Fibroblast of lung (primary cell): ENCODE measurements at regions not wholly inside any gene's neighbourhood (a gene's known extent, or its start where the extent isn't known, plus 50 kb on each side); places are given as distances from the start of the nearest gene placed in this dataset.

Experiments
- DNase-seq, 2 donors: peaks; one replicate each; pipeline versions ENCODE4 v3.0.0 to v3.0.0-alpha.2; 2010; ENCODE audit warnings: low read depth in 2 of 2
- H2AFZ ChIP-seq: 2 replicates; pipeline ENCODE4 v1.5.1; 2012; ENCODE audit warnings: low read length, control low read depth, inconsistent platforms
- H3K27ac ChIP-seq: 2 replicates; pipeline ENCODE4 v1.5.1; 2011; ENCODE audit warnings: low read length, control low read depth; ENCODE audit not compliant: insufficient read depth
- H3K27me3 ChIP-seq: 2 replicates; pipeline ENCODE4 v1.5.1; 2011; ENCODE audit warnings: mild to moderate bottlenecking, low read length; ENCODE audit not compliant: control insufficient read depth, insufficient read depth
- H3K36me3 ChIP-seq: 2 replicates; pipeline ENCODE4 v1.5.1; 2011; ENCODE audit warnings: low read length; ENCODE audit not compliant: control insufficient read depth, insufficient read depth
- H3K4me1 ChIP-seq: 2 replicates; pipeline ENCODE4 v1.5.1; 2011; ENCODE audit warnings: low read length; ENCODE audit not compliant: control insufficient read depth, insufficient read depth; ENCODE audit errors: extremely low read depth
- H3K4me2 ChIP-seq: 2 replicates; pipeline ENCODE4 v1.5.1; 2011; ENCODE audit warnings: low read length, control low read depth; ENCODE audit not compliant: insufficient read depth; ENCODE audit errors: extremely low read depth
- H3K4me3 ChIP-seq, 4 experiments: fragments of 200-600 bp in 1 of 4; sonication (generic) in 1 of 4; replicated peaks in 1 of 4; 2 replicates each; pipeline ENCODE4 v1.5.1; 2011 to 2016; ENCODE audit warnings: low read length in 4 of 4, low read depth in 3 of 4, mild to moderate bottlenecking in 3 of 4, control low read depth in 2 of 4, inconsistent platforms in 1 of 4, mixed read lengths in 1 of 4; ENCODE audit not compliant: insufficient read depth in 1 of 4; ENCODE audit errors: control extremely low read depth in 1 of 4
- H3K79me2 ChIP-seq: 2 replicates; pipeline ENCODE4 v1.5.1; 2012; ENCODE audit warnings: mild to moderate bottlenecking, low read length, inconsistent platforms; ENCODE audit not compliant: control insufficient read depth, insufficient read depth
- H3K9ac ChIP-seq: 2 replicates; pipeline ENCODE4 v1.5.1; 2011; ENCODE audit warnings: mild to moderate bottlenecking, low read length, control low read depth; ENCODE audit not compliant: insufficient read depth
- H3K9me3 ChIP-seq: 2 replicates; pipeline ENCODE4 v1.5.1; 2012; ENCODE audit warnings: low read depth, low read length; ENCODE audit not compliant: control insufficient read depth, insufficient read depth
- H4K20me1 ChIP-seq: 2 replicates; pipeline ENCODE4 v1.5.1; 2011; ENCODE audit warnings: low read length; ENCODE audit not compliant: control insufficient read depth, insufficient read depth; ENCODE audit errors: extremely low read depth
- CTCF ChIP-seq, 2 donors: IDR thresholded peaks in 1 of 2; conservative IDR thresholded peaks in 1 of 2; 1 replicate in 1 of 2; 2 replicates in 1 of 2; pipeline ENCODE4 v1.5.1; 2011 to 2012; ENCODE audit warnings: low read length in 2 of 2, control low read depth in 1 of 2, inconsistent platforms in 1 of 2, low read depth in 1 of 2, mild to moderate bottlenecking in 1 of 2
- EZH2 ChIP-seq: IDR thresholded peaks from 2 replicates; pipeline ENCODE4 v1.5.1; 2012; ENCODE audit warnings: low read length, control low read depth, mild to moderate bottlenecking; ENCODE audit errors: missing control alignments

GRCh38 chr18:24721388-24721787, 261.0 kb downstream of the HRH4 start:
- Histone ChIP-seq H3K4me1 (no peaks in the 10 kb centered on the region), H3K79me2 (no peaks in the 10 kb centered on the region), H3K9me3 (no peaks in the 10 kb centered on the region), H3K36me3 (no peaks in the 10 kb centered on the region), H4K20me1 (no peaks in the 10 kb centered on the region), H3K4me2 (no peak overlapping the region), H3K9ac (no peak overlapping the region), H2AFZ (no peak overlapping the region), H3K27ac (no peak overlapping the region), H3K4me3 (no peak overlapping the region), H3K27me3 (no peaks in the 10 kb centered on the region)
- TF ChIP-seq CTCF (conservative IDR thresholded peaks at IDR 0.05 in 1 of 2, IDR thresholded peaks at IDR 0.05 in 1 of 2; ENCODE audit: low read depth in 1 of 2, low read length in 2 of 2) = no peak
- TF ChIP-seq EZH2 = no peak
- DNase-seq = no peak

- H3K9me3 ChIP-seq = no peaks in the 10 kb centered on the region
- no peak overlapping the region for H2AFZ ChIP-seq
- no peaks in the 10 kb centered on the region for H3K79me2 ChIP-seq
- no peak overlapping the region for H3K27ac ChIP-seq
- H4K20me1 ChIP-seq = no peaks in the 10 kb centered on the region
- H3K4me1 ChIP-seq = no peaks in the 10 kb centered on the region
- no peak overlapping the region for H3K4me3 ChIP-seq
- TF ChIP-seq EZH2 (no peak), CTCF (conservative IDR thresholded peaks at IDR 0.05 in 1 of 2, IDR thresholded peaks at IDR 0.05 in 1 of 2; ENCODE audit: low read depth in 1 of 2, low read length in 2 of 2) (no peak)
- peak overlapping the region; percentile 46 for H3K4me2 ChIP-seq
- no peaks in the 10 kb centered on the region for H3K27me3 ChIP-seq
- no peaks in the 10 kb centered on the region for H3K36me3 ChIP-seq
- H3K9ac ChIP-seq = no peak overlapping the region
- DNase-seq = no peak
These were observed 265.4 kb downstream of the HRH4 start for GRCh38 chr18:24725644-24726415.

GRCh38 chr18:24726727-24727492, 266.5 kb downstream of the HRH4 start:
- H3K9ac ChIP-seq = no peak overlapping the region
- peak overlapping the region; percentile 89 for H3K4me2 ChIP-seq
- no peaks in the 10 kb centered on the region for H3K36me3 ChIP-seq
- no peaks in the 10 kb centered on the region for H3K79me2 ChIP-seq
- H2AFZ ChIP-seq = peak overlapping the region; percentile 45
- H3K9me3 ChIP-seq = no peaks in the 10 kb centered on the region
- H3K27ac ChIP-seq = no peak overlapping the region
- peak; percentile 60 to 90 for DNase-seq
- H4K20me1 ChIP-seq = no peaks in the 10 kb centered on the region
- no peaks in the 10 kb centered on the region for H3K27me3 ChIP-seq
- no peaks in the 10 kb centered on the region for H3K4me1 ChIP-seq
- peak overlapping the region; percentile 22 to 47 (median 40) for H3K4me3 ChIP-seq
- TF ChIP-seq EZH2 = no peak
- peak; percentile 90 to 97 for TF ChIP-seq CTCF (conservative IDR thresholded peaks at IDR 0.05 in 1 of 2, IDR thresholded peaks at IDR 0.05 in 1 of 2; ENCODE audit: low read depth in 1 of 2, low read length in 2 of 2)
